ENCODE measurements at regions not wholly inside any gene's neighbourhood (a gene's known extent, or its start where the extent isn't known, plus 50 kb on each side); places are given as distances from the start of the nearest gene placed in this dataset.
"Not testable (repeated sequence)": the region's sequence is repeated elsewhere in the genome, so short reads cannot be mapped to it uniquely, and the experiment has no call there.

DNA sequence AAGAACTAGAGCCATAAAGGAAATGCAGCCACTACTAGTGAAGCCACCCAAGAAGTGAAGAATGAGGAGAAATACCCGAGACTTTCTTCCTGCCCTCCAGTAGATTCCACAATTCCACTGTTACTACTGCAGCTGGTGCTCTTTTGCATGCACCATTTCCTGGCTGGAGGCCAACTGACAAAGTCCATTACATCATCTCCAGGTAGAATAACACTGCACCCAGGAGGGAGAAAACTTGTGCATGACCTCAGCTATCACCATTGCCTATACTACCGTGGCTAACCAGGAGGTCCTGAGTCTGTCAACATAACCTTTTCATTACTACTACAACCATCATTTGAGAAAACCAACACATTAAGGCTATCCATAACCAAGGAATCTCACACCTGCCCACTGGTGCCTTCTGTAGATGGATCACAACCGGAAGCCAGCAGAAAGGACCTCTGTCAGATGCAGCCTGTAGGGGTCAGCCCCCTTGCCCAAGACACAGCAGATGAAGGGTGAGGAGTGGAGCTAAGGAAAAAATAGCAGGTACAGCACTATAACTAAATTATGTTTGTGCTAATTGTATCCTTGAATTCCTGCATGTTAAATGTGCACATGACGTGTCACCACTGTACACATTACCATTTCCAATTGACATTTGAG lies 200.8 kb upstream of the C2CD4B start:
- DNase-seq (ENCODE audit: low read depth): peak; percentile 18

GRCh38 chr15:62369454-62369853 lies 204.4 kb upstream of the C2CD4B start:
- DNase-seq (ENCODE audit: low read depth): no peak

DNA sequence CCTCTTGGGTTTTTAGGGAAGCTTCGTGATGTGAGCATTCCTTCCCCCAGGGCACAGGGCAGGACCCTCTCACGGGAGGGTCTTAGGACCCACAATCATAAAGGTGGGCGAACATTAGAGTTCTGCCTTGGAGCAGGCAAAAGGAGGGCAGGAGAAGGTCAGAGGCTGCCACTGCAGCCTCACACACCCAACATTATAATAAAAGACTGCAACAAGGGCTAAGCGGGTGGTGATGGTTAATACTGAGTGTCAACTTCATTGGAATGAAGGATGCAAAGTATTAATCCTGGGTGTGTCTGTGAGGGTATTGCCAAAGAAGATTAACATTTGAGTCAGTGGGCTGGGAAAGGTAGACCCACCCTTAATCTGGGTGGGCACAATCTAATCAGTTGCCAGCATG lies 206.6 kb upstream of the C2CD4B start:
- not testable (repeated sequence) for DNase-seq (ENCODE audit: low read depth)

DNA sequence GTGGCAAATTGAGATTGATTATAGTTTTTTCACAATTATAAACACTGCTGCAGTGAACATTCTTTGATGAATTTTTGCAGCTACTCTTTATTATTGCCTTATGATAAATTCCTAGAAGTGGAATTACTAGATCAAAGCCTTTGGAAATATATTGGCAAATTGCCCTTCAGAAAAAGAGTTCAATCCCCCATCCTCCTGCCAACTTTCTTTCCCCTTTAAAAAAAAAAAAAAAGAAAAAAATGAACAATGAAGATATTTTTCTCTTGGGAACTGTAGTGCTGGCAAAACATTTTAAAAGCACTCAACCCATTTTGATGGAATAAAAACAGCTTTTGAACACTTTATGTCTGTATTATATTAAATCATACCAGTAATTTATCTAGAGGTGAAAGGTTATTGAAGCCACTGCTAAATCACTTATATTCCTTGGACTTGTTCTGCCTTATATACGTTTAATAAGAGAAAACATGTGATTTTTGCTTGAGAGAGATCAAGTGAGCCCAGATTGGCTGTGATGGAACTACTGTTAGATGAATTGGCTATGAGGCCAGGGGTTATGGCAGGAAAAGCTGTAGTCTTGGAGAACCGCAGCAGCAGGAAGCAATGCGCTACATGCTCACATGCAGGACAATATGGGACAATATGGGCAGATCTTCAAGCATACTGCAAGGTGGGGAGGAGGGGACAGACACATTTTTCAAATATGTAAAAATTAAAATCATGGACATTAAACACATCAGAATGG lies 212.8 kb upstream of the C2CD4B start:
- no peak for DNase-seq (ENCODE audit: low read depth)

- DNase-seq (ENCODE audit: low read depth): no peak
Observed at GRCh38 chr15:62378772-62379498, 213.8 kb upstream of the C2CD4B start.

DNA sequence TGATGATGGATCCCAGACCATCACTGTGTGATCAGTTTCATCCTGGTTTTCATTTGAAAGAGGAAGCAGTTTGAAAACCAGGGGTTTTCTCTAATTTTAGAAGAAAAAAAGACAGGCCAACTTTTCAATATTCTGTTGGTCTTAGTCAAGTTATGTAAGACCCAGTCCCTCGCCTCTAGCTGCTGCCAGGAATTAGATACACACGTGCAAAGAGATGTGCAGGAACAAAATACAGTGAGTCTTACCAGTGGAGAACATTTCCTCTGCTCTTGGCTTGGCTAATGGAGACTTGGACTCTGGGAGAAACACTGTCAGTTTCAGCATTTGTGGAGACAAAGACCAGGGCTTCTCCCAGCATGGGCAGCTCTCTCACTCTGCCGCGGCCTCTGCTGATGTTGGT lies 214.9 kb upstream of the C2CD4B start:
- DNase-seq (ENCODE audit: low read depth): no peak

DNA sequence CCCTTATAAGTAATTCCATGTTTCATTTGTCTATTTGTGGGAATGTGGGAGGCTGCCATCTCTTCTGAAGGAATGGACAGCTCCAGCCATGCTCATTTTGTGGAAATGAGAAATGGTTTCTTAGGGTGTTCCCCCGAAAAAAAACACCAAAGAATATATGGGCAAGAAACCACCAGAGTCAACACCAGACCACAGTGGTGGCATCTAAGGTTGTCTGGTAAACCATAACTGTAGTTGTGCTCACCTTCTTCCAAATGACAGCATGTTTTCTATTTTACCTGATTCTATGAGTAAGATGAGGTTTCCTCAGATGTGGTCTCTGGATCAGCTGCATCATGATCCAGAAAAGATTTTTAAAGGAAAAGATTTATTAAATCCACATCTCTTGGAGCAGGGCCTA lies 217.0 kb upstream of the C2CD4B start:
- DNase-seq (ENCODE audit: low read depth): no peak

- peak; percentile 65 for DNase-seq (ENCODE audit: low read depth)
Observed at GRCh38 chr15:62389885-62390790, 225.1 kb upstream of the C2CD4B start, which contains the start of gene TLN2. Gene TLN2 (plus strand): TSS chr15:62390550.

DNA sequence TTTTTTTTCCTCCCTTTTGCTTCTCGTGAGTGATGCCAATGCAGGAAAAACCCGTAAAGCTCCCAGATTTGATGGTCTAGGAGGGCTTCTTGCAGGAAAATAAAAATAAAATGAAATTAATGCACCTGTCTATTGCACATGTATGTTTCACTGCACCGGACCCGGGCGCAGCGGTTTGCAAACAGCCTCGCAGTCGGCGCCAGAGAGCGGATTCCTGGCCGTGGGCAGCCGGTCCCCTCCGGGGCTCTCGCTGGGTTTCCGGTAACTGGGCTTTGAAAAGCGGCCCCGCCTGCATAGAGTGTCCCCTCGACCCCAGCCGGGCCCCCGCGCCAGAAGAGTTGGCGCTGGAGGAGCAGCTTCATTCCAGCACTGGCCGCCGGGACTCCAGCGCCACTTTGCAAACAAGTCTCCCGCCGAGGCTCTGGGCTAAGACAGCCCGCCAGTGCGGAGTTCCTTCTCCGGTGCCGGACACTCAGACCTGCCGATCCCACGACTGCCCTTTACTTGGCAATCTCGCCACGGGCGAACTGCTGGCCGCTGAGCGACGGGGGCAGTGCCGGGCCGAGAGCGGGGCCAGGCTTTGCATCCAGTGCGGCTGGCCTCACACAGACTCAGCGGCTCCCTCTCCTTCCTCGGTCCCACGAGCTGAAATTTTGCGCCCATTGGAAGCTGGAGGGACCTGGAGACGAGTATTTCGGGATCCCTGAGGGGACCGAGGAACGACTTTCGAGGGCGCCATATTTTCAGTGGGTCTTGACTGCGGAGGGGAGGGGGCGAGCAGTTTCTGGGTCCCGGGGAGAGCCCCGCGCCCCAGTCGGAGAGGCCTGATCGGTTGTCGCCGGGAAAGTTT lies 225.9 kb upstream of the C2CD4B start:
- peak; percentile 54 for DNase-seq (ENCODE audit: low read depth)

DNA sequence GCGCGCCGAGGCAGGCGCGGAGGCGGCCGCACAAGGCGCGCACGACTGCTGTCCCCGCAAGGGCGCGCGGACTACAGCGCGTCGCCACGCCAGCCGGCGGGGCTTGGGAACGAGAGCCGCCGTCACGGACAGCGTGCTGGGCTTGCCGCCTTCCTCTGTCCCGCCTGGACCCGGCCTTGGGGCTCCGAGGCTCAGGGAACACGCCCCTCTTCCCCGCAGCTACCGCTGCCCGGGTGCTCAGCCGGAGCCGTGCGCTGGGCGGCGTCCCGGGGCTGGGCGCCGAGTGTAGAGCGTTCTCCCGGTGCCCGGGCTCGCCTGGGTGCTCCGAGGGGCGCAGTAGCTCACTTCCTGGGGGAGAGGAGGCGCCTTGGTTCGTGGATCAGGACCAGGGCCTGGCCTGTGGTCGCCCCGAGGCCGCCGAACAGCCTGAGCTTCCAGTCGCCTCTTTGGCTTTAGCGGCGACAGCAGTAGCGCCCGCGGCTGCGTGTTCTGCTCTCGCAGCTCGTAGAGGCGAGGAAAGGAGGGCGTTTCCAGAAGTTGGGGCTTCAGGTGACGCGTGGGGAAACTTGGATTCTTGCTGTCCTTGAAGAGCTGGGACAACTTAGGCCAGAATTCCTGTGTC lies 226.7 kb upstream of the C2CD4B start:
- DNase-seq (ENCODE audit: low read depth): peak; percentile 48

GRCh38 chr15:62392376-62392775 lies 227.3 kb upstream of the C2CD4B start:
- peak; percentile 64 for DNase-seq (ENCODE audit: low read depth)

GRCh38 chr15:62393196-62393595 lies 228.1 kb upstream of the C2CD4B start:
- DNase-seq (ENCODE audit: low read depth): no peak

GRCh38 chr15:62394079-62394478 lies 229.0 kb upstream of the C2CD4B start:
- no peak for DNase-seq (ENCODE audit: low read depth)

DNA sequence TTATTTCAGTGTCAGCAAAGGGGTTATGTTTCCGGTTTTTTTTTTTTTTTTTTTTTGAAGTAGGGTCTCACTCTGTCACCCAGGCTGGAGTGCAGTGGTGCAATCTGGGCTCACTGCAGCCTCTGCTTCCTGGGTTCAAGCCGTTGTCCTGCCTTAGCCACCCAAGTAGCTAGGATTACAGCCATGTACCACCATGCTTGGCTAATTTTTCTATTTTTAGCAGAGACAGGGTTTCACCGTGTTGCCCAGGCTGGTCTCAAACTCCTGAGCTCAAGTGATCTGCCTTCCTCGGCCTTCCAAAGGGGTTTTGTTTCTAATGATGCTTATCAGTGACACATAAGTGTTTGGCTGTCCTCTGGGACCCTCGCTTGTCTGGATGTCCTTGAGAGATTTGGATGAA lies 235.7 kb upstream of the C2CD4B start:
- DNase-seq (ENCODE audit: low read depth): no peak

- DNase-seq (ENCODE audit: low read depth): no peak
Observed at GRCh38 chr15:62402687-62403086, 237.6 kb upstream of the C2CD4B start.

DNA sequence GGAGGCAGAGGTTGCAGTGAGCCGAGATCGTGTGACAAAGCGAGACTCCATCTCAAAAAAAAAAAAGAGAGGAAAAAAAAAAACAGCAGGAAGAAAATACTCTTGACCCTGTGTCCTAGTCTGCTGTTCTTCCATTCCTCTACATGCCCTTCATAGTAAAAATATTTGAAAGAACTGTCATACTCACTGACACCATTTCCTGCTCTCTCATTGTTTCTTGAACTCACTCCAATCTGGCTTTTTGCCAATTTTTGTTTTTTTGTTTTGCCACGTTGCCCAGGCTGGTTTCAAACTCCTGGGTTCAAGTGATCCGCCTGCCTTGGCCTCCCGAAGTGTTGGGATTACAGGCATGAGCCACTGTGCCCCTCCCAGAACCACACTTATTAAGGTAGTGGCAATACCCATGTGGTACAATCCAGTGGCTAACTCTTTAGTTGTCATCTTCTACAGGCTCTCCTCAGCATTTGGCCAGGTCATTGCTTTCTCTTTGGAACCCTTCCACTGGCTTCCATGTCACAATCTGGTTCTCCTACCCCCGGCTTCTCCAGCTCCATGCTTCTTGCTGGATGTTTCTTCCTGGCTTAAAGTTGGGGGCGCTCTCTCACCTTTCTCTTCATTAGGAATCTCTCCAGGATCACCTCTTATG lies 238.2 kb upstream of the C2CD4B start:
- peak; percentile 81 for DNase-seq (ENCODE audit: low read depth)

- DNase-seq (ENCODE audit: low read depth): no peak
Observed at GRCh38 chr15:62404194-62404985, 239.3 kb upstream of the C2CD4B start.

GRCh38 chr15:62406305-62406891 lies 241.3 kb upstream of the C2CD4B start:
- no peak for DNase-seq (ENCODE audit: low read depth)

GRCh38 chr15:62407216-62407615 lies 242.1 kb upstream of the C2CD4B start:
- no peak for DNase-seq (ENCODE audit: low read depth)

All from M059J (cell line).